Fibroblast of skin of right biceps (primary cell): ENCODE measurements at regions not wholly inside any gene's neighbourhood (a gene's known extent, or its start where the extent isn't known, plus 50 kb on each side); places are given as distances from the start of the nearest gene placed in this dataset.

Experiments
- DNase-seq: peaks from one replicate; pipeline ENCODE4 v3.0.0-alpha.2; 2013

DNA sequence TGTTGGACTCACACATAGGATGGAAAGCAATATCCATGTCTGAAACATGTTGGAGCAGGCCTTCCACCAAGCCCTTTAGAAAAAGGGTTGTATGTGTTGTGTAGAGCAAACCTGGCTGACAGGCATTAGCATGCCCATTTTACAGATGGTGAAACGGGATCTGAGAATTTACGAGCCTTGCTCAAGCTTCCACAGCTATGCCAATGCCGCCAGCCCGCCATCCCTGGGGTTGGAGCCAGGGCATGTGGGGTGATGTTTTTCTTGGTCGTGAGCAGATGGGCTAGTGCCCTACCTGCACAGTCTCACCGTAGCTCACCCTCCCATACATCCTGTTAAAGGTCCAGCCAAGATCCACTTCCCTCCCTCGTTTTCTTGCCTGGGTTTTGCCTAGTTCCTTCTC, 97.5 kb upstream of the TLE3 start:
- DNase-seq, result no peak

DNA sequence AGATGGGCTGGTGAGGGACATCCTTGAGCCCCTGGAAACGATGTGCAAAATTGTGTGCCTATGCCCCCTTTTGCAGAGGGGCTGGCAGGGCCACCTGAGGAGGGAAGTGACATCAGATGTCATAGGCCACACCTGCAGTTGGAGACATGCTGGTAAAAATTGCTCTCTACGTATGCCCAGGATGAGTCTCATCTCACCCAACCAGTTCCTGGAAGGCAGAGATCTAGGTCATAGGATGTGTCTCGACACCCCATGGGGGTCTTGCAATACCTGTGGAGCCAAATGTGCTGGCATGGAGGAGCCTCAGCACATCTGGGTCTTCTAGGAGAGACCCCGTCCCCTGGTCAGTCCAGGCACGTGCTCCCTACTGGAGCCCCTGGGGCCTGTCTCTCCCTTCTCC, 96.5 kb upstream of the TLE3 start:
- DNase-seq, result no peak

DNA sequence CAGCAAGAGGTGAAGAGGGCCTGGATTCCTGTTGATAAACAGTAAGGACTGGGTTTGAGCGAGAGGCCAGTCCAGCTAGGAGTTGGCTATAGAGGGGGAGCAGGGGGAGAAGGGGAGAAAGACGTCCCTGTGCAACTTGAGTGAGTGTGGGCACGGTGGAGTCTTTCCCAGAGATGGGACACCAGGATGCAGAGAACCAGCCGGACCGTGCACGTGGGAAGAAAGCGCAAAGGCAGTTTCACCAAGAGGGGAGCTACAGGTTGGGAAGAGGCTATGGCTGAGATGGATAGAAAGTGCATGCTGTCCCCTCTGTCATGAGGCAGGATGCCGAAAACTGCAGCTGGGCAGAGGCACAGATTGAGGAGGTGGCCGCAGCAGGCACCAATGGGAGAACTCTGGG, 96.0 kb upstream of the TLE3 start:
- DNase-seq, result no peak

DNA sequence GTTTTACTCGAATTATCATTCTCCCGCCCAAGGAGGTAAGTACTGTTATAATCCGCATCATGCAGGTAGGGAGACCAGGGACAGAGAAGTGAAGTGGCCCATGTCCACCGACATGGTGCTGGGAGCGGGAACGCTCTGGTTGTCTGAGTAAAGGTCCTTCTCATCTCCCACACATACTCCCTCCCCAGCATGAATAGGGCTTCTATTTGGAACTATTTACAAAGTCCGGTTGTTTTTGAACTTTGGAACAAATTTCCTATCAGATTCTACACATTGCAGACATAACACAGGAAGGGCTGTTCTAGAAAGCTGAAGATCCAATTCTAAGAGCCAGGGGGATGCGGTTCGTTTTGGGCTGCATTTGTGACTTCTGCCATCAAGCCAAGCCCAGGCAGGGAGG, 94.8 kb upstream of the TLE3 start:
- no peak for DNase-seq

DNA sequence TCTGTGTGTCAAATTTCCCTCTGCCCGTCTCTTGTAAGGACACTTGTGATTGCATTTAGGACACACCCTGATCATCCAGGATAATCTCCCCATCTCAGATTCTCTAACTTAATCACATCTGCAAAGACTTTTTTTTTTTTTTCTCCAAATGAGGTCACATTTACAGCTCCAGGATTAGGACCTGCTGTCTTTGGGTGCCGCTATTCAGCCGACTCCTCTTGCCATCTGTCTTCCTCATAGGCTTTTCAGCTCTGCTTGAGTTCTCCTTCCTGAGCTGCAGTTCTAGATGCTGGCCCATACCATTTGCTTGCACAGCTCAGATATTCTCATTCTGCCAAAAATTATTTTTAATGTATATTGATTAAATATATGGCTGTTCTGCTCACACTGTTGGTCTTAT, 94.3 kb upstream of the TLE3 start:
- DNase-seq, result no peak

DNA sequence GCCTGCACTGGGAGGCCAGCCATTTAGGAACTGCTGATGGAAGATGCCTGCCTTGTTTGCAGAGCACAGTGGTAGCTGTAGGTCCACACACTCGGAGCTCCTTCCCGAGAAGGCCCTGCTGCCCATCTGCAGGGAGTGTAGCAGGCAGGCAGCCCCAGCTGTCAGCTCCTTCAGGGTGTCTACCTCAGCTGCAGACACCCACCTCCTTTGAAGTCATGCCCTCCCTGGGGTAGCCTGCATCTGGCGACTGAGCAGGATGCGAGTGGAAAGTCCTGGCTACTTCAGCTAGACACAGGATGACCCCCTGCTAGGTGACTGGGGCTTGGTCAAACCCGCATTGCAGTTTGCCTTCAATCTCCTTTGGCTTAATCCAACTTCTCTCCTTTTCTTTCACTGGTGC, 93.2 kb upstream of the TLE3 start:
- DNase-seq, result no peak

DNA sequence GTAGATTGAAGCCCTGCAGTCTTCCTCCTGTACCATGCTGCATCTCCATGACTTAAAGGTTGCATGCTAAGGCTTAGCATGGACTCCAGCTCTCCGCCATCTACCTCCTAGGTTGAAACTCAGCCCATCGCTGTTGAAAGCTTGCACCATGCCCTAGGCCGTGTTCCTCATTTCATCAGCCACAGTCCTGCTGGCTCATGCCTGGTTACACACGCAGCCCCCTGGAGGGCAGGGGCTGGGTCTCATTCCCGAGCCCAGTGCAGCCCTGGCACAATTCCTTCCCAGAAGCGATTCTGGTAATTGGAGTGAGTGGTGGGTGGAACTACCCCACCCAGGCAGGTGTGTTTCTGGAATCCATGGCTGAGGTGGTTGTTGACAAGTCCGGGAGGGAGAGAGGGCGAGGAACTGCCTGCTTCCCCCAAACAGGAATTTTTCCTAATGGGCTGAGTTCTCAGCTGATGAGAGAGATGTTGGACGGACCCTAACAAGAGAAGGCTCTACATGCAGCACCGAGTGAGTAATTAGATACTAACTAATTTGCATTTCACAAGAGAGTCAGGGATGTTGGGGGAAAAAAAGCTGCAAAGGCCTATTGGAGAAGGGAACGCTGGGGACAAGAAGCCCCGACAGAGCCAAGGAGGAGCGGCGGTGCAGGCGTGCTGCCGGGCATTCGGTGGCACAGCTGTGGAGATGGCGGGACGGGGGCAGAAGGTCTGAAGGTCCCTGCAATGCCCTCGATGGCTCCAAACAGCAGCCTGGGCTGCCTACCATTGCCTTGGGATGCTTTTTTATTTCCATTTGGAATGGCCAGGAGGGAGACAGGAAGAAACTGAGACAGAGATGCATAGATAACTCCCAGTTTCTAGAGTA, 92.3 kb upstream of the TLE3 start:
- no peak for DNase-seq

DNA sequence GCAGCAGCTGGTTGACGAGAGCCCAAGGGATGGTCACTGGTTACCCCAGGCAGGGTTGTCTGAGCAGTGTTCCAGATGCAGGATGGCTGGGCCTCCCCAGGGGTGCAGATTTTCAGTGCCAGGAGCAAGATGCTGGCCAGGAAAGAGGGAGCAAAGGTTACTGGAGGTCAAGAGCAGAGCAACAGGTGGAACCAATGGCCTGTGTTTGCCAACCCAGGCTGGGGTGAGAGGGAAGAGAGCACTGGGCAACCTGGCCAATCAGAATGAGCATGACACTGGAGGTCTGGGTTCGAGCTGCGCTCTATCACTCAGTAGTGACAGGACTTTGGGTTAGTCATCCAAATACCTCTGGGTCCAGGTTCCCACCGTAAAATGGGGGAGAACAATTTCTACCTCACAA, 90.6 kb upstream of the TLE3 start:
- no peak for DNase-seq

DNA sequence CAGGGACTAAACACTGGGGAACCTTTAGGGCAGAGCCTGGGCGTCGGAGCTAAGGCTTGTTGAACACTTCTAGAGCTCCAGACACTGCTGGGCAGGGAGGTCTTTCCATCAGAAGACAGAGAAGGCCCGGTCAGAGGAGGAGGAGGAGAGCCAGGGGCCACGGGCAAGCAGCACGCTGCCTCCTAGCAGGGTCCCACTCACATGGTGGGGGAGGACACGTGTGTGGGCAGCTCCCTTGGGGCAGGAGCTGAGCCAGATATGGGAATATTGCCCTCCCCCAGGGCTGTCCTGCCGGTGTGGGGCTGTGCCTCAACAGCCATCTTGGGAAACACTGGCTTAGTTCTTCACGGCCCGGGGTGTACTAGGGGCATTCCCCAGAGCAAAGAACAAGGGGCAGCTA, 89.6 kb upstream of the TLE3 start:
- DNase-seq, result no peak

DNA sequence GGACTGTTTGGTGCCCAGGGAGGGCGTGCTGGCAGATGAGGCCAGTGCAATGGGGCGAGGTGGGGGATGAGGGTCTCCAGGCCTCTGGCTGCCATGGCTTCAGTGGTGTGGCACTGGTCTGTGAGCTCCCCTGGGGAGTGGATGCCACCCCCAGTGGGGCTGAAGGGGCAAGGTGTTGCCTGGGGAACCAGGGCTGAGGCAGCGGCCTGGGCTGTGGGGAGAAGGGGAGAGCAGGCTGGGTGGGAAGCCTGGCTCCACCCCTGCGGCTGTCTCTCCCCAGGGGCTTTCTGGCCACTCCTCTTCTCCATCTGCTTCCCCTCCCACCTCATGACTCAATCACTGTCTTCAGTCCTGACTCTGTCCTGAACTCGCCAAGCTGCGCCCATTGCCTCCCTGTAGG, 88.4 kb upstream of the TLE3 start:
- DNase-seq, result peak; percentile 25

DNA sequence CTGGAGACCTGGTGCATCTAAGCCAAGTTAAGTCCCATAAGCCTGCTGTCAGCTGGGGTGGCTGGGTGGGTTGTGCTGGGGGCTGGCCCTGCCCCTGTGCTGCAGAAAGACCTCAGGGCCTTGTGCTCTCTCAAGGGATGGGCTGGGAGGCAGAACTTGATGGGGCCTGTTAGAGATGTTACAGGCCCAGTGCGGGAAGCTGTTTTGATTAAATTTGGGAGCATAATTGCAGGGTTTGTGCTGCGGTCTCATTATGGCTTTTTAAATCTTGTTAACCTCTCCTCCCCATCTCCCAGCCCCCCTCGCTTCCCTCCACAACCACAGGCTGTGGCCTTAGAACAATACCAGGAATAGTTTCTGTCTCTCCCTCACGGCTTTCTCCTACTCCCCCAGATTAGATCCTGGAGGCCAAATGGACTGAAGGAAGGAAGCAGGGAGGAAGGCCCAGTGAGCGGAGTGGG, 87.6 kb upstream of the TLE3 start:
- DNase-seq, result peak; percentile 55

DNA sequence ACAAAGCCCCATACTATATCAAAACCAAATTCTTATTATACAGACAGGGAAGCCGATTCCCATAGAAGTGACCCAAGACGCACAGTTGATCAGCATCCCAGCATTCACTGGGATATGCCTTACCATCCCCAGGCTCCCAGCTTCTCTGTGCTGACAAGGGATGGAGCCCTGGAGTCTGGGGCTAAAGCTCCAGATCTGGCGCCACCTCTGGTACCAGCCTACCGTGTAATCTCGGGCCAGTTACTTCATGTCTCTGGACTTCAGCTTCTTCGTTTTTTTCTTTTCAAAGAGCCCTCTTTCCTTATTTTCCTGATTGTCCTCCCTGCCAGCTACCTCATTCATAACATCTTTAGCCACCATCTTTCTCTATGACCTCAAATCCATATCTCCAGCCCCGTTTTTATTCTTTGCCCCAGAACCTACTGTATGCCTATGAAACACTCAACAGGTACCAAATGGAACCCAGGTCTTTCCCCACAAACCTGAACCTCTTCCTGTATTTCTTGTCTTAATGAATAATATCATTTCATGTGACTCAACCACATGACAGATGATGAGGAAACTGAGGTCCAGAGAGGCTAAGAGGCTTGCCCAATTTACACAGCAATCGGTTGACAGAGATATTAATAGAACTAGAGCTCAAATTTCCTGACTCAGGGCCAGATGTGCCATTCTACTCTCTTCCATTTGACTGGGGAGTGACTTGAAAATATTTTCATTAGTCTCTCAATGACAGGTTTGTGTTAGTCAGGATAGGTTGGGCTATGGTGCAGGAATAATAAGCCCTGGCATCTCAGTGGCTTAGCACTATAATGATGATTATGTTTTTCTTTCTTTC, 85.4 kb upstream of the TLE3 start:
- no peak for DNase-seq

DNA sequence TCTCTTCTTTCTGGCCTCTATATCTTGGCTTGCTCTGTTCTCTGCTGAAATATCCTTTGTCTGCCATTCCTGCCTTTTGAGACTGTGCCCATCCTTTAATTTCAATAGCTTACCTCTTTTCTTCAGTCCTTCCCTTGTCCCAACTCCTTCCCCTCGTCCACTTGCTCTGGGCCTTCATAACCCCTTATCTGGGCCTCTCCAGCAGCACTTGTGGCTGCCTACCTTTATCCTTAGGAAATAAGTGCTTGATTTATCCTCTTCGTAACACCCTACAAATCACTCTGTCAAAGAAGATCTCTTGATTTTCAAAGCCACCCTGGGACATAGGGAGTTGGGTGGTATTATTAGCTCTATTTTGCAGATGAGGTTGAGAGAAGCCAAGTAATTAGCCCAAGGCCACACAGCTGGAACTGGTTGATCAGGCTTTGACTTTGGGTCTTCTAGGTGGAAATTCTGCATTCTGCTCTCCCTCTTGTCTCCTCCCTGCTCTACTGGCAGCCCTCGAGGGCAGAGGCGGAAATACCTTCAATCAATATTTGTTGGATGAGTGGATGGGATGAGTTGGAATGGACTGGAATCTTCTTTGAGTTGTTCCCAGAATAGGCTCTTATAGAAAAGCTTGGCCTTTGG, 84.0 kb upstream of the TLE3 start:
- no peak for DNase-seq

DNA sequence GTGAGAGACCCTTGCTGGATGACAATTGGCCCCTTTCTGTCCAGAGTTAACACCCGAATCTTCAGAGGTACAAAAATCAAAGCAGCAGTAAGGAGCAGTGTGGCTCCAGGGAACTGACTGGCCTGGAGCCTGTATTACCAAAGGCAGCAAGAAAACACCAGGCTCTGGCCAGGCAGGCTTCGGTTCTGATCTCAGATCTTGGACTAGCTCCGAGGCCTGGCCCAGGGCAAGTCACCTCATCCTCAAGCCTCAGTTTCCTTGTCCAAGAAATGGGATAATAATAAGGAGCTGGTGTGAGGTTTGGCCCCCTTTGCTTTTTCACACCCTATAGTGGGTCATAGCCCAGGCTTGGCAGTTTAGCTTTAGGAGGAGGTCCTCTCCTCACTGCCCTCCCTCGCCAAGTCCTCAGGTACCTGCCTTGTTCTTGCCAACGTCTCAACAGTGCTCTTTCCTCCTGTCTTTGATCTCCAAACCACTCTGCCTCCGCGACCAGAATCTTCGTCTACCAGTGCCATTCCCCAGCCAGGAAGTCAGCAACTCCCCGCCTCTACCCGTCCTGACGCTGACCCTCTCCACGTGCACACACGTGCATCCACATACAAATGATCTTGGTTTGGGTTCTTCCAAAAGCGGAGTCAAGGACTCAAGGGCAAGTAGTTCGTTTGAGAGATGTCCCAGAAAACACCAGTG, 82.6 kb upstream of the TLE3 start:
- DNase-seq, result no peak

DNA sequence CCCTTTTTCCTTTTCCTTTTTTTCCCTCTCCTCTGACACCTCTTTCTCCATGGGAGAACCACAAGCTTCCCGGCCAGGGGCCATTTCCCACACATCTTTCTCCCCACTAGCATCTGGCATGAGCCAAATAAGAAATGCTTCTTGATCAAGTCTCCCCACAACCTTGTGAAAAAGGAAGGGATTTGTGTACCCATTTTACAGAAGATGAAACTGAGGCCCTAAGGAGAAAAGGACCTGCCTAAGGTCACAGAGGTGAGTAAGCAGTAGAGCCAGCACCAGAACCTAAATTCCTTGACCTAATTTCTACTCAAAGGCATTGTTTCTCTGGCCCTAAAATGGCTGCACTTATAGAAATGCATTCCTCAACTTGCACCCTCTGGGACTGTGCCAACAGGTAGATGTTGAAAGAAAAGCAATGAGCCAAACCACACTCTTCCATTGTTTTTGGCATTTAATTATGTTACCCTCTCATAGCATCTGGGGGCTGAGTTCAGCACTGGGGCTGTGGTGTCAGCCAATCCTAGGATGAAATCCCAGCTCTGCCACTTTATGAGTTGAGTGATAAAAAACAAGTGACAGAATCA, 81.7 kb upstream of the TLE3 start:
- DNase-seq, result no peak

DNA sequence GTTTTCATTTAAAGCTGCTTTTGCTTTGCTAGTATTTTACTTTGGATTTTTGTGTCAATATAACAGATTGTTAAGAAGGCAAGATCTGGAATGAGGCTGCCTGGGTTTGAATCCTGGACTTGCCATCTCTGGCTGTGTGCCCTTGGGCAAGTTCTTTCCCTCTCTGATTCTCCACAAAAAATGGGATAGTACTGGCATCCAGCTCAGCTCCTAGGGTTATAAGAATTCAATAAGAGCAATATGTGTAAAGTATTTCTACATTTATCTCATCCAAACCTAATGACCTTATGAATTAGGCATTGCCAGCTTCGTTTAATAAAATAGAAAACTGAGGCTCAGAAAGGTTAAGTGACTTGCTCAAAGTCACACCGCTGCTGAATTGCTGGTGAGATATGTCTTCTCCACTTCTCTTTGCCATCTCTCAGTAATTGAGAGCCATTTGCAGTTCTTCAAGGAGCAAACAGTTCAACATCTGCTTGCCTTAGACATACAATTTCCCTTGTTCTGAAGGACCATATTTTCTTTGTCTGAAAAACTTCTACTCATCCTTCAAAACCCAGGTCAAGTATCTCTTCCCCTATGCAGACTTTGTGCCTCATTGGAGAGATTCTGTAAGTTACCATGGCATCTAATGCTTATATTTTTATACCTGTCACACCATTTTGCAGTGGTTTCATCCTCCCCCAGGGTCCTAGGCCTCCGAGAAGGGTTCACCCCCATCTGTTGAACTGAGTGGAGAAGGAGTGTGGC, 80.8 kb upstream of the TLE3 start:
- DNase-seq, result no peak

DNA sequence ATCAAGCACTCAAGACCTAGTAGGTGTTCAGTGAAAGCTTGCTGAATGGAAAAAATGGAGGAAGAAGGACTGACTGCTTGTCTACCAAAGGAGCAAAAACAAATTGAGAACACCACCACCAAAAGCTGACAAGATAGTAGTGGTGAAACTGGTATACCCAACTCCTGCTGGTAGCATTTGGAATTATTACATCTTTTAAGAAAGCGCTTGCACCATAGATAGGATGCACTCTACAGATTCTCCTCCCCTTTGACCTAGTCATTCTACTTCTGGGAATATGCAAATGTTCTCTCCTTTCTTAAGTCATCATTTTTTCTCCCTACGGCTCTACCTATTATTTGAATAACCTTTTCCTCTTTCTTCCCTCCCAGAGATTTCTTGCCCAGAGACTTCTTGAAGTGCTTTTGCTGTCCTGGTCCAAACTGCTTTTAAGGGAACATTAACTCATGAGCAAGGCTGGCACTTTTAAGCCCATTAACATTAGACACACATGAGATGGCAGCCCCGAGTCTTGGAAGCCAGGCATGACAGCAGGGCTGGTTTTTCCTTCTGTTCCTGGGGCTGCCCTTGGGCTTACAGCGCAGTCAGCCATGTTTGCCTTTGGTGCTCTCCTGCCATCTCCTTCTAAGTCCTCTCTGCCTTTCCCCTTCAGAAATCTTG, 75.0 kb upstream of the TLE3 start:
- DNase-seq, result no peak

DNA sequence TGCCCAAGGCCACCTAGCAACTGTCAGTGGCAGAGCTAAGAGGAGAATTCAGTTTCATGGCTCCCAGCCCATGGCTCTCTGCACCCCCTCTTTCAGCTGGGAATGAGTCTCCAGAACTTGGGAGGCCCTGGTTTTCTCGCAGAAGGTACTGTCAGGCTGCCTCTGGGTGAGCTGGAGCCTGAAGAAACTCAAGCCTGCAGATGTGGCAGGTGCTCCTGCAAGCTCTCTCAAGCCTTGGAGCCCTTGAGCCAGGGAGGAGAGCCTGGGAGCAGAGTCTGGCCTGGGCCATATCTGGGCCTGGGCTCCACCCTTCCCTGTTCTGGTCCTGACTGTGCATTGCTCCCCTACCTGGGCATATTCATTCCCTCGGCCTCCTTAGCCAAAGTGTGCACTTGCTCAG, 74.4 kb upstream of the TLE3 start:
- no peak for DNase-seq

DNA sequence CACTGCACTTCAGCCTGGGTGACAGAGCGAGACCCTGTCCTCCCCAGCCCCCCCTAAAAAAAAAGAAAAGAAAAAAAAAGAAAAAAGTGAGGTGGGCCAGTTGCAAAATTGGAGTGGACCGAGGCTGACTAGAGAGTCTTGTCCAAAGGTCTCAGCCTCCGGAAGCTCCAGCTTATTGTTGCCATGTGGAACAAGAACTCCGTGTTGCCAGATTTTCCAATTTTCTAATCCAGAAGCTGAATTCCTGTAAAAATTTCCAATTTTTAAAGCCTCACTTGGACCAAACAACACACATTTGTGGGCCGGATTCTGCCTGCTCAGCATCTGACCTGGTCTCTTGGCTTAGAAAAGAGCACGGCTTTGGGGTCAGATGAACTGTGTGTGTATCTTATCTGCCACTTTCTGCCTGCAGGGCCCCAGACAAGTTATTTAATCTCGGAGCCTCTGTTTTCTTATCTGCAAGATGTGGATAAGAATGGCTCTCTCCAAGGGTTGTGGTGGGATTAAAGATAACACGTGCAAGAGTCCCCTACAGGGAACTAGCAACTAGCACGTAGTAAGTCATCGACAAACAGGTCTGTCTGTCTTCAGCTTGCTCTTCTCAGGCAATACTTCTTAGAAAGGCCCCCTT, 73.7 kb upstream of the TLE3 start:
- no peak for DNase-seq

DNA sequence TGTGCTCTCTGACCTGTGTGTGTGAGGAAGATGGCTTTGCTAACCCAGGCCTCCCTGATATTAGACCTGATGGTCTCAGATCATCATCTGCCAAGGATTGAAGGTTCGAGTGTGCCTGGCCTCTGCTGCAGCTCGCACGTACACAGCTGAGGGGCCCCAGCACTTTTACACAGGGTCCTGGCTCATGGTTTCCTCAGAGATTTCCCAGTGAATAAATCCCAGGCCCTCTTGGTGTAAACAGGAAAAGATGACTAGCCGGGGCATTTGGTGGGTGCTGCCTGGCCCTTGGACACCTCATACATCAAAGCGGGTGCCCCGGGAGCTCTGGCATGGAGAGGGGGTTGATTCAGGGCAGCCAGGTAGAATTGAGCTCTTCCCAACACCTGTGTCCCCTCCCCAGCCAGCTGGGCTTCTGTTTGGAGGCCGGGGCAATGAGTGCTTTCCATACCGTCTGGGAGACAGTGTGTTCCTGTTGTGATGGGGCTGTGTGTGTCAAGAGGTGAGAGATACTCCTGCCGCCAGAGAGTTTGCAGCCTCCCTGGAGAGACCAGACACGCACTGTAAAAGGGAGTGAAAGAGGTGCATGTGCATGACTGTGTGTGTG, 72.5 kb upstream of the TLE3 start:
- no peak for DNase-seq

DNA sequence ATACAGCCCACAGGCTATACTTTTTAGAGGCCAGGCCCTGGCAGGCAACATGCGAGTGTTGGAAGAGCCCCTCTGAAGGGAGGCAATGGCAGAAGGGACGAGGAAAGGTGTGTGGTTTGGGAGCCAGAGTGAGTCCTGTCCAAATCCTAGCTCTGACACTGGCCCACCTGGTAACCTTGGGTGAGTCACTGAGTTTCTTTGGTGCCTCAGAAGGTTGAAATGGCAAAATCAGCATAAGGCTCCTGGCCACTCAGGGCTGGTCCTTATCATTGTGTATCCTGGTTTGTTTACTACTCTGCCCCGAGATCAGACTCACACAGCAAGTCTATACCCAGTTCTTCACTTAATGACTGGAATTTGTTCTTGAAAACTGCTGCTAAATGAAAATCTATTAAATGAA, 71.4 kb upstream of the TLE3 start:
- no peak for DNase-seq
